Prostate gland (tissue), 2 donors: ENCODE measurements at regions not wholly inside any gene's neighbourhood (a gene's known extent, or its start where the extent isn't known, plus 50 kb on each side); places are given as distances from the start of the nearest gene placed in this dataset.

Experiments
- DNase-seq: peaks from one replicate; pipeline ENCODE4 v3.0.0-alpha.2; 2019; ENCODE audit warnings: low spot score
- H3K27ac ChIP-seq, 2 donors: fragments of 200-600 bp; sonication (generic); 2 replicates each; pipeline ENCODE4 v1.5.1; 2017 to 2019
- H3K27me3 ChIP-seq: fragments of 200-600 bp; sonication (generic); replicated peaks from 2 replicates; pipeline ENCODE4 v1.5.1; 2019; ENCODE audit not compliant: insufficient read depth
- H3K36me3 ChIP-seq, 2 donors: fragments of 200-600 bp; sonication (generic); 1 replicate in 1 of 2; 2 replicates in 1 of 2; pipeline versions ENCODE4 v1.5.1 to v1.8.1; 2017 to 2019
- H3K4me1 ChIP-seq: fragments of 200-600 bp; sonication (generic); replicated peaks from 2 replicates; pipeline ENCODE4 v1.5.1; 2019
- H3K4me3 ChIP-seq, 2 donors: fragments of 200-600 bp; sonication (generic); 2 replicates each; pipeline ENCODE4 v1.5.1; 2017 to 2019
- H3K9me3 ChIP-seq: fragments of 200-600 bp; sonication (generic); 2 replicates; pipeline ENCODE4 v1.5.1; 2017
- CTCF ChIP-seq, 4 experiments: fragments of 200-600 bp in 2 of 4; fragments of 450-650 bp in 2 of 4; sonication (generic) in 2 of 4; IDR thresholded peaks; 1 replicate in 3 of 4; 2 replicates in 1 of 4; pipeline ENCODE4 v1.5.1; 2016 to 2019; ENCODE audit warnings: antibody characterized with exemption in 4 of 4, mild to moderate bottlenecking in 2 of 4, moderate library complexity in 2 of 4
- POLR2A ChIP-seq: fragments of 450-650 bp; IDR thresholded peaks from one replicate; pipeline ENCODE4 v1.6.1; 2016; ENCODE audit warnings: antibody characterized with exemption, mild to moderate bottlenecking
- POLR2AphosphoS5 ChIP-seq: sonication (generic); formaldehyde crosslinking; IDR thresholded peaks from one replicate; pipeline ENCODE4 v1.6.1; 2017; ENCODE audit warnings: antibody characterized with exemption
- WGBS: methylation state at CpG from one replicate; pipeline ENCODE4 v1.1.5; 2018; 5-methylcytosine and 5-hydroxymethylcytosine counted together
- intact Hi-C: fragments of 100-400 bp; cut with DNase I; formaldehyde crosslinking; loops from one replicate; pipeline ENCODE4 v1.14.2; 2022

DNA sequence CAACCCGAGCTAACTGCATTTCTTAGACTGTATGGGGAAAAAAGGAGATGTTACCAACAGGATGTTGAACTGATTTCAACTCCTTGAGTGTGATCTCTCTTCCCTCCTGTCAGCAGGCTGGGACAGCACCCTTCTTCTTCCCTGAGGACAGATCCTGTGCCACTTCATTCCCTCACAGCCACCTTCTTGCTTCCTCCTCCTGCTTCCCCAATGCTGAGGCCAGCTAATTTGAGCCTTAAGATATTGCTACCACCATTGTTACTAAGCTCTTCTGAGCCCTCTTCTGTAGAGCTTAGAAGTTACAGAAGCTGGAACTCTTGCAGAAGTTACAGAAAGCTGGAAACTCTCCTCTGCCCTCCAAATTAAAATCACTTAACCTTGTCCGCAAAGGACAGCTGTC is 88.8 kb downstream of the SPTSSA start:
- Histone ChIP-seq H3K36me3 (no peaks in the 10 kb centered on the region), H3K4me3 (no peak overlapping the region), H3K27ac (no peak overlapping the region), H3K27me3 (no peaks in the 10 kb centered on the region), H3K9me3 (no peaks in the 10 kb centered on the region), H3K4me1 (peaks cover 3% of the 10 kb centered on the region)
- TF ChIP-seq POLR2A = no peak
- no peak for TF ChIP-seq POLR2AphosphoS5
- no peak for TF ChIP-seq CTCF (IDR thresholded peaks at IDR 0.05)
- 48% methylated on average over 2 of the region's 2 CpGs for WGBS
- intact Hi-C loops = no loop called here
- no peak for DNase-seq

- no peaks in the 10 kb centered on the region for H3K9me3 ChIP-seq
- 26% methylated on average over 1 of the region's 1 CpG for whole genome bisulfite sequencing
- no peak for DNase-seq
- no peaks in the 10 kb centered on the region for H3K36me3 ChIP-seq
- no peak overlapping the region for H3K4me3 ChIP-seq
- intact Hi-C loops = no loop called here
- H3K27me3 ChIP-seq = no peaks in the 10 kb centered on the region
- TF ChIP-seq POLR2A (no peak), POLR2AphosphoS5 (no peak), CTCF (IDR thresholded peaks at IDR 0.05) (no peak)
- peaks cover 3% of the 10 kb centered on the region for H3K4me1 ChIP-seq
- no peak overlapping the region for H3K27ac ChIP-seq
Observed at GRCh38 chr14:34372786-34373185, 89.3 kb downstream of the SPTSSA start.

DNA sequence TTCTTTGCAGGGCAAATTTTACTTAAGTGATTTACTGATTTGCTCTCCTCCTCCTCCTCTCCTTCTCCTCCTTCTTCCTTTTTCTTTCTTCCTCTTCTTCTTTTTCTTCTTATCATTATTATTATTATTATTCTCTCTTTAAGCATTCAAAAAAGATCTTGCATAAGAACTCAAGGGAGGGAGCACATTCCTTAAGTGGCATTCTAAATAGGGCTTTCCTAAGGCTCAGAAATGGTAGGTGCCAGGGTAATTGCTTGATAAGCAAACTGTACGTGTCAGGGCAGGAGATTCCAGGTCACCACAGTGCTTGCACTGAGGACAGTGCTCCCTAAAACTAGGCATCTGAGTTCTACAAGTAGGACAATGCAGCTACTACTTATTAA is 92.4 kb downstream of the SPTSSA start:
- WGBS = 31% methylated on average over 1 of the region's 1 CpG

GRCh38 chr14:34368971-34369647 is 92.9 kb downstream of the SPTSSA start:
- Histone ChIP-seq H3K9me3 (no peaks in the 10 kb centered on the region), H3K27ac (no peak overlapping the region), H3K27me3 (no peaks in the 10 kb centered on the region), H3K4me1 (no peaks in the 10 kb centered on the region), H3K36me3 (no peaks in the 10 kb centered on the region), H3K4me3 (no peak overlapping the region)
- intact Hi-C loops = no loop called here
- WGBS = 81% methylated on average over 3 of the region's 3 CpGs
- TF ChIP-seq CTCF (IDR thresholded peaks at IDR 0.05) = no peak
- no peak for DNase-seq

More for the DNA sequence above, 92.4 kb downstream of the SPTSSA start:
- Histone ChIP-seq H3K9me3 (no peaks in the 10 kb centered on the region), H3K36me3 (no peaks in the 10 kb centered on the region), H3K27ac (no peak overlapping the region), H3K4me1 (no peaks in the 10 kb centered on the region), H3K27me3 (no peaks in the 10 kb centered on the region), H3K4me3 (no peak overlapping the region)
- intact Hi-C loops = no loop called here
- no peak for DNase-seq
- TF ChIP-seq POLR2AphosphoS5 (no peak), POLR2A (no peak)

DNA sequence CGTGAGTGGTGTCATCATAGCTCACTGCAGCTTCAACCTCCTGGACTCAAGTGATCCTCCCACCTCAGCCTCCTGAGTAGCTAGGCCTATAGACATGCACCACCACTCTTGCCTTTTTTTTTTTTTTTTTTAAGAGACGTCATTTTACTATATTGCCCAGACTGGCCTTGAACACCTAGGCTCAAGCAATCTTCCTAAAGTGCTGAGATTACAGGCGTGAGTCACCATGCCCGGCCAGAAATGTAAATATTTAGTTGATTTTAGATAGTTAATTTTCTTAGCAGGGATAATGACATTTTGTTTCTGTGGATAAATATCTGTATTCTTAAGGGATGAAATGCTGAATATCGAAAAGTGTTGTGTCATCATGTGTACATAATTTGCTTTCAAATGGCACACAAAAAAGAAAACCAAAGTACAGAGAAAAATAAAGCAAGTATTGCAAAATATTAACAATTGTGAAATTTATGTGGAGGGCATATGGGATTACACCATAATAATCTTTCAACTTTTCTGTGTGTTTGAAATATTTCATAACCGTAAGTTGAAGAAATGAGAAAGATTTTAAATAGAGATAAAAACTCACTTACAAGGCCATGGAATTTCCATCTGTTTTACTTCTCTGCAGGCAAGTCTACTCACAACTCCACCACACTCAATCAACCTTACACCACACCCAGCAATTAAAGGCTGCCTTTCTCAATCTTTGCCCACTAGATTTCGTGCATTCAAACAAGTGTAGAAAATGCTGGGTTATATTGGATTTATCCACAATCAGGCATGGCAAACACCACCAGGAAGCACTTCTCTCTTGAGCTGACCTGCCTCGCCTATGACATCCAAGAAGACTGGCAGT is 93.7 kb downstream of the SPTSSA start:
- Histone ChIP-seq H3K36me3 (no peaks in the 10 kb centered on the region), H3K4me3 (no peak overlapping the region), H3K4me1 (no peaks in the 10 kb centered on the region), H3K27ac (no peak overlapping the region), H3K9me3 (no peaks in the 10 kb centered on the region), H3K27me3 (no peaks in the 10 kb centered on the region)
- WGBS = 59% methylated on average over 8 of the region's 8 CpGs
- DNase-seq = no peak
- intact Hi-C loops = no loop called here
- no peak for TF ChIP-seq POLR2A
- TF ChIP-seq CTCF (IDR thresholded peaks at IDR 0.05) = no peak
- no peak for TF ChIP-seq POLR2AphosphoS5
